PC-9 (cell line): ENCODE measurements at regions not wholly inside any gene's neighbourhood (a gene's known extent, or its start where the extent isn't known, plus 50 kb on each side); places are given as distances from the start of the nearest gene placed in this dataset.

Experiments used
- EZH2 ChIP-seq: fragments of 200-600 bp; sonication (generic); IDR thresholded peaks from 2 replicates; pipeline ENCODE4 v1.8.0; 2017; ENCODE audit warnings: antibody characterized with exemption, low read depth
- TF ChIP-seq, protein P1 (sequence below): fragments of 200-600 bp; sonication (generic); conservative IDR thresholded peaks from 2 replicates; pipeline ENCODE4 v1.6.1; 2017; ENCODE audit warnings: mixed run types, antibody characterized with exemption, mild to moderate bottlenecking, moderate library complexity

DNA sequence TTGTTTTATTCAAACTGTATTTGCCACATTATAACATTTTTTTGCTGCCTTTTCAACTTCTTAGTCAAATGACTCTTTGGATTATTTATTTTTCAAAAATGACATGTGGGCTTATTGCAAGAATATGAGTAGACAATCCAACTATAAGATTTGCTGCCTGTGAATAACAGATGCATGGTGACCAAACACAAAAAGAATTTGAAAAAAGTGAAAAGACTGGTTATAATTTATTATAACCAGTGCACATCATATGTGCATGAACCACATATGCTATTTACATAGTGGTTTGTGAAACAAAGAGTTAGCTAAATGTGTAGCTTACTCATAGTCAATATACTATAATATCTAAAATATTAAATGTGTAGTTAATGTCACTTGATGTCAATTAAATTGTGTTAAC, 2086.8 kb downstream of the ARAP2 start:
- TF ChIP-seq, protein P1, sequence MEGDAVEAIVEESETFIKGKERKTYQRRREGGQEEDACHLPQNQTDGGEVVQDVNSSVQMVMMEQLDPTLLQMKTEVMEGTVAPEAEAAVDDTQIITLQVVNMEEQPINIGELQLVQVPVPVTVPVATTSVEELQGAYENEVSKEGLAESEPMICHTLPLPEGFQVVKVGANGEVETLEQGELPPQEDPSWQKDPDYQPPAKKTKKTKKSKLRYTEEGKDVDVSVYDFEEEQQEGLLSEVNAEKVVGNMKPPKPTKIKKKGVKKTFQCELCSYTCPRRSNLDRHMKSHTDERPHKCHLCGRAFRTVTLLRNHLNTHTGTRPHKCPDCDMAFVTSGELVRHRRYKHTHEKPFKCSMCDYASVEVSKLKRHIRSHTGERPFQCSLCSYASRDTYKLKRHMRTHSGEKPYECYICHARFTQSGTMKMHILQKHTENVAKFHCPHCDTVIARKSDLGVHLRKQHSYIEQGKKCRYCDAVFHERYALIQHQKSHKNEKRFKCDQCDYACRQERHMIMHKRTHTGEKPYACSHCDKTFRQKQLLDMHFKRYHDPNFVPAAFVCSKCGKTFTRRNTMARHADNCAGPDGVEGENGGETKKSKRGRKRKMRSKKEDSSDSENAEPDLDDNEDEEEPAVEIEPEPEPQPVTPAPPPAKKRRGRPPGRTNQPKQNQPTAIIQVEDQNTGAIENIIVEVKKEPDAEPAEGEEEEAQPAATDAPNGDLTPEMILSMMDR: no peak
- TF ChIP-seq EZH2: no peak
